ENCODE measurements at regions not wholly inside any gene's neighbourhood (a gene's known extent, or its start where the extent isn't known, plus 50 kb on each side); places are given as distances from the start of the nearest gene placed in this dataset.
"Not testable (repeated sequence)": the region's sequence is repeated elsewhere in the genome, so short reads cannot be mapped to it uniquely, and the experiment has no call there.

DNA sequence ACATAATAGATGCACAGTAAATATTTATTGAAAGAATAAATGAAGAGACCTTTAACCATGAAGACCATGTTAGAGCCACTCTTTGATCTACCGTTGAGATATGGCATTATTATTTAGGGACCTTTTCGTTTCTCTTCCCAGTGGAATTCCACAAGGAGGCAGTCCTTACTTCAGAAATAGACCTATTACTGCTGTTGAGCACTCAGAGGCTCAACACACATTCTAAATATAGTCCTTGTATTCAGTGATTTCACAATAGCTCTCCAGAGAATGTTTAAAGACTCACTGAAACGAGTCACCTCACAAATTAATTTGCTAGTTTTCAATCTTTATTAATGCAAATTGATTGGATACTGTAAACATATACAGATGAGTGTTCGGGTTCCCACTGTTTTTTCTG, 603.8 kb downstream of the CDH8 start:
- DNase-seq (ENCODE audit: low read depth), result no peak

DNA sequence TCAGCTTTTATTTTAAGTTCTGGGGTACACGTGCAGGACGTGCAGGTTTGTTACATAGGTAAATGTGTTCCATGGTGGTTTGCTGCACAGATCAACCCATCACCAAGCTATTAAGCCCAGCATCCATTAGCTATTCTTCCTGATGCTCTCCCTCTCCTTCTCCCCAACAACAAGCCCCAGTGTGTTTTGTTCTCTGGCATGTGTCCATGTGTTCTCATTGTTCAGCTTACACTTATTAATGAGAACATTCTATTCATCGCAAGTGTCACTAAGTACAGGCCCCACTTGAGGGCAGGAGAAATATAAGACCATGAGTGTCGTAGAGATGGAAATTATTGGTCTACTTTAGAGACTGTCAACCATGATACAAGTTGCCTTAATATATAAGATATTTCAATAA, 615.1 kb downstream of the CDH8 start:
- no peak for DNase-seq (ENCODE audit: low read depth)

- DNase-seq (ENCODE audit: low read depth), result no peak
Measured at GRCh38 chr16:61419791-61420190, 616.4 kb downstream of the CDH8 start.

DNA sequence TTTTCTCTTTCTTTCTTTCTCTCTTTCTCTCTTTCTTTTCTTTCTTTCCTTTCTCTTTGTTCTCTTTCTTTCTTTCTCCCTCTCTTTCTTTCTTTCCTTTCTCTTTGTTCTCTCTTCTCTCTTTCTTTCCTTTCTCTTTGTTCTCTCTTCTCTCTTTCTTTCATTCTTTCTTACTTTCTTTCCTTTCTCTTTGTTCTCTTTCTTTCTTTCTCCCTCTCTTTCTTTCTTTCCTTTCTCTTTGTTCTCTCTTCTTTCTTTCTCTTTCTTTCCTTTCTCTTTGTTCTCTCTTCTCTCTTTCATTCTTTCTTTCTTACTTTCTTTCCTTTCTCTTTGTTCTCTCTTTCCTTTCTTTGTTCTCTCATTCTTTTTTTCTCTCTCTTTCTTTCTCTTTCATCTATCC, 617.4 kb downstream of the CDH8 start:
- DNase-seq (ENCODE audit: low read depth), result not testable (repeated sequence)

DNA sequence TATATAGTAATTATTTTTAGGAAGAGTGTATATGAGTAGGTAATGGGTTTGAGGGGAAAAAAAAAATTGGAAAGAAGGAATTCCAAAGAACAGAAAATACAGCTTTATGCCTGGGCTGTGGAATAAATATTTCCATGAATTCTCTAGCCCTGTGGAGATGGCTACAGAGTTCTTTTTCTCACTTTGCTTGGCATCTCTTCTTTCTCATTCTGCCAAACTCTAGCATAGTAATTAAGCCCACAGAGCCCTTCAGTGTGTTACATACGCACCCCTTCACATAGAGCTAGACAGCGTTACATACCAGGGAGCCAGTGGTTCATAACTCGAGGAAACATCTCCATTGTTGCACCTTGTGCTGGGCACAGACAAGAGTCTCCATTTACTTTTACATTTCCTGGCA, 621.1 kb downstream of the CDH8 start:
- DNase-seq (ENCODE audit: low read depth), result no peak

GRCh38 chr16:61413021-61413420, 623.2 kb downstream of the CDH8 start:
- no peak for DNase-seq (ENCODE audit: low read depth)

DNA sequence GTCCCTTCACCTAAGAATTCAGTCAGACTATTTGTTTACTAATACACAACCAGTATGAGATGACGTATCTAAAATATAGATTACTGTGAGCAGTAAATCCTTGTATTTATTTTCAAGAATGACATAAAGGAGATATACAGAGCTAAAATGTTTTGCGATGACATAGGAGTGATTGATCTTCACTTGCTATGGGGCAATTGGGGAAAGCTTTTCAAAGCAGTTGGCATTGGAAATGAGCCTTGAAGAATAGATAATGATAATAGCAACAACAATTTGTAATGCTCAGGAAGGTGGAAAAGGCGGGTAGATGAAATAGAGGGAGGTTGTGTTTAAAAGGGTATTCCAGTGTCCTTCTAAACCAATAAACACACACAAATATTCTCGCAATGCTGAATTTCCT, 623.7 kb downstream of the CDH8 start:
- no peak for DNase-seq (ENCODE audit: low read depth)

GRCh38 chr16:61409604-61410003, 626.6 kb downstream of the CDH8 start:
- DNase-seq (ENCODE audit: low read depth), result no peak

GRCh38 chr16:61403386-61403785, 632.9 kb downstream of the CDH8 start:
- no peak for DNase-seq (ENCODE audit: low read depth)

GRCh38 chr16:61391896-61392295, 644.3 kb downstream of the CDH8 start:
- DNase-seq (ENCODE audit: low read depth), result no peak

DNA sequence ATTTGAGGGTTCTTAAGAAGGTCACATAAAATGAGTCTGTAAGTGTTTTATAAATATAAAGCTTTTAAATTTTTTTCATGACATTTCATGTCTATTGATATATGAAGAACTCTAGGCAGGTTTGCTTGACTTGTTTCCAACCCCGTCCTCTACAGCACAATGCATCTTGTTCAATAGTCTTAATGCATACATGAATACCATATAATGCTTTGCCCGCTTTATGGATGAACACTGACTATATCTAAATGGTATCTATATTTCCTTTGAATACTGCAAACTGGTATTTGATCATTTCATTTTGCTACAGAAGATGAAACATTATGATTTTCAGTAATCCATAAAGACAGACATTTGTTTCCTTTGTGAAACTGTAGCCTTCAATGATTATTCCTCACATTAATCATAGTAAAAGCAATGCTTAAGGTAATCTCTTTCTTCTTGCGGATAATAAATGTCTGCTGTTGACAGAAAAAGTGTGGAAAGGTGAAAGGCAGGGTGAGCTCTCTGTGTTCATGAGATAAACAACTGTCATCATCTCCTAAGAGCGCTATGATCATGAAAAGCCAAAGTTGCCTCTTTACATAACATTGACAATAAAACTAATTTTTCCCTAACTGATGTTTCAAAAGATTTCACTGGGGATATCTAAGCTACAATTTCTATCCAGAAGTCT, 645.1 kb downstream of the CDH8 start:
- no peak for DNase-seq (ENCODE audit: low read depth)

- DNase-seq (ENCODE audit: low read depth), result no peak
Measured at GRCh38 chr16:61385392-61386071, 650.7 kb downstream of the CDH8 start.

DNA sequence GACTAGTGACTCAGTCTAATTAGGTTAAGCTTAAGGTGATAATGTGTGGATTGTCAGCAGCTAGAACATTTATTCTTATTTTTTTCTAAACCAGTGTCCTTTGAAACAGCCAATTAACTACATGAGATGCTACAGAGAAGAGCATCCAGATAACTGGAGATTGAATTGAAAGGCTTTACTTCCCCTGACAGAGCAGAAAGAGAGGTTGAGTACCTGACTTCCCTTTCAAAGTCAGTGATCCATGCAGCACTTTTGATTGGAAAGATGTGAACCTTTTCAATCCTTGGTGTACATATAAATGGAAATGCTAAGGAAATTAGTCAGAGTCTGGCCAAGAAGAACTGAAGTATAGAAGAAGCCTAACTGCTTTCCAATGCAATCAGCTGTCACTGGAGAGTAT, 653.8 kb downstream of the CDH8 start:
- no peak for DNase-seq (ENCODE audit: low read depth)

GRCh38 chr16:61379311-61379710, 656.9 kb downstream of the CDH8 start:
- no peak for DNase-seq (ENCODE audit: low read depth)

DNA sequence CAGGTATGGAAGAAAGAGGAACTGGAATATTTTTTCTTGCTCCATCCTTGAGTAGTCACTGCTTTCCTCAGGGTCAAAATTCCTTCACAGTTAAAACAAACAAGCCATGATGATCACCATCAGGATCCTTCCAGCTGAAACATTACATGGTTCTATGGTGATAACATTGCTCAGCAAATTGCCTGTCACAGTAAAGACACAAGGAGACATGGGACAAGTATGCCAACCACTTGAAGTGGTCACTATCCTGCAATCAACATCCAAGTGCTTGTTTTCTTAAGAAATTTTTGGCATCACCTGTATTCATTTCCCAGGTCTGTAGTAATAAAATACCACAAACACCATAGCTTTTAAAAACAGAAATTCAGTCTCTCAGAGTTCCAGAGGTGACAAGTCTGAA, 662.2 kb downstream of the CDH8 start:
- DNase-seq (ENCODE audit: low read depth), result no peak

GRCh38 chr16:61371881-61372280, 664.4 kb downstream of the CDH8 start:
- DNase-seq (ENCODE audit: low read depth), result no peak

- no peak for DNase-seq (ENCODE audit: low read depth)
Measured at GRCh38 chr16:61371388-61371787, 664.9 kb downstream of the CDH8 start.

- DNase-seq (ENCODE audit: low read depth), result no peak
Measured at GRCh38 chr16:61370564-61370963, 665.7 kb downstream of the CDH8 start.

GRCh38 chr16:61366006-61366405, 670.2 kb downstream of the CDH8 start:
- DNase-seq (ENCODE audit: low read depth), result no peak

- no peak for DNase-seq (ENCODE audit: low read depth)
Measured at GRCh38 chr16:61364990-61365389, 671.2 kb downstream of the CDH8 start.

DNA sequence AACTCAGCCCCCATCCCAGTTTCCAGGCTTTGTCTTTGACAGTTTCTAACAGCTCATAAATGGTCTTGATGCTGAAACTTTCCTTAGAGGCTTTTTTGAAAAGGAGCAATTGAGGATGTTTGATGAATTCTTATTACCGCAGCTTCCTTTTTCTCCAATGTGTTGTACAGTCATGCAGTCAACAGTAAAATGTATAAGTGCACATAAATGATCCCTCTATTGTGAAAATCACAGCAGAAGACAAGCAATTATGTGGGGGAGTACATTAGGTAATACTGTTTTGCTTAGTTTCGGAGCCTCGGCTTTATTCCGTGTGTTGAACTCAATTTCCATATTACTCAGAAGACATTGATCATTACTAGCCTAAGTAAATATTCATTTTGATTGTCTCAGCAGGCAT, 673.7 kb downstream of the CDH8 start:
- no peak for DNase-seq (ENCODE audit: low read depth)

GRCh38 chr16:61344791-61345190, 691.4 kb downstream of the CDH8 start:
- no peak for DNase-seq (ENCODE audit: low read depth)

DNA sequence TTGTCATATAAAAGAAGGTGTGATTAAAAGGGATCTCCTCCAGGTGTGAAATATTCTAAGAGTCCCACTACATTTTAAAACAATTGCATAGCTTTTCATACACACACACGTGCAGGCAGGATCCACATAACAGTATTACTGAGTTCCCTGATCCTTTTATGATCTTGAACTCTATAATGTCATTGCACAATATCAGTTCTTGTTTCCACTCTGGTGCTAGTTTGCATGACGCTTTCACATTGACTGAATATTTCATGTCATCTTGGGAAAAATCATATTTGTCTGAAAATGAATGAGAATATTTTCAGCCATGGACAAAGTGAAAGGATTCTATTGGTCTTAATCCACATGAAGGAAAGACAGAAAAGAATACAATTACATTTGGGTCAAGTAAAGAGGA, 703.8 kb downstream of the CDH8 start:
- no peak for DNase-seq (ENCODE audit: low read depth)

DNA sequence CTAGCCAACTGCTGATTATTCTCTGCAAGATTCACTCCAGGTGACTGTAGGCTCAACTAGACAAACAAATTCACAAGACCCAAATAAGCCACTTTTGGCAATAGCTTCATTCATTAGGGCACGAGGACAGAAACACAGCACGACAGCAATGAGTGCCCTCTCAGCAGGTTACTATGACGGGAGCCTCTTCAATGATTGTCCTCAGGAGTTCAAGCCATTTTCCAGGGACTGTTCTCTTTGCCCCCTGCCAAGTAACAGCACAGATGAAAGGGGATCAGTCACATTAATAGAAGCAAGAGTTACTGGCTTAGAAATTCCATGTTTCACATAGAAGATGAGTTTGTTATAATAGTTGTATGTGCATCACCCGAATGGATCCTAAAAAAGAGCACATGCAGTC, 712.2 kb downstream of the CDH8 start:
- DNase-seq (ENCODE audit: low read depth), result no peak
